IPS-18a (cell line): ENCODE measurements at regions not wholly inside any gene's neighbourhood (a gene's known extent, or its start where the extent isn't known, plus 50 kb on each side); places are given as distances from the start of the nearest gene placed in this dataset.

ENCODE experiments used
- H3K27ac ChIP-seq: one replicate; pipeline ENCODE4 v1.5.1; 2013; ENCODE audit warnings: low read length
- H3K27me3 ChIP-seq: one replicate; pipeline ENCODE4 v1.6.1; 2013; ENCODE audit warnings: mild to moderate bottlenecking, low read length; ENCODE audit not compliant: control insufficient read depth, insufficient read depth
- H3K36me3 ChIP-seq: one replicate; pipeline ENCODE4 v1.6.1; 2013; ENCODE audit warnings: low read depth, low read length; ENCODE audit not compliant: control insufficient read depth
- H3K4me1 ChIP-seq: one replicate; pipeline ENCODE4 v1.6.1; 2013; ENCODE audit warnings: low read depth, low read length; ENCODE audit not compliant: control insufficient read depth
- H3K4me3 ChIP-seq: one replicate; pipeline ENCODE4 v1.5.1; 2013; ENCODE audit warnings: low read length
- H3K9ac ChIP-seq: one replicate; pipeline ENCODE4 v1.6.1; 2013; ENCODE audit warnings: mild to moderate bottlenecking, low read length, moderate library complexity
- H3K9me3 ChIP-seq: one replicate; pipeline ENCODE4 v1.6.1; 2013; ENCODE audit warnings: low read depth, low read length; ENCODE audit not compliant: control insufficient read depth

DNA sequence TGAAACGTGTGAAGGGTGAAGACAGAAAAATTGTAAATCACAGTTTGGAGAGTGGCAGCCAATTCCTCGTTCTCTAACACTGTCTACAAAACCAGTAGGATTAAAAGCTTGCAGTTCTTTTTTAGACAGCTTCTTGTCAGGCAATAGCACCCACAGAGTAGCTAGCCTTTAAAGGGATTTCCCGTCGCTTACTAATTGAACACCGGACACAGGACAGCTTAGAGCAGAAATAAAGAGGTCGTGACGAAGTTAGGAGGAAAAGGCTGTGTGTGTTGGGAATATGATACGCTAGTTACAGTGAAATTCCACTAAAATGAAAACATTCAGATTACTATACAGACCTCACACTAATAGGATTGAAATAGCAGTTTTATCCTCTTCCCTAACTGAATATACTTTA lies 149.1 kb upstream of the FLRT2 start:
- Histone ChIP-seq H3K4me3 (no peak overlapping the region), H3K27ac (no peak overlapping the region), H3K4me1 (no peaks in the 10 kb centered on the region), H3K9me3 (no peaks in the 10 kb centered on the region), H3K36me3 (no peaks in the 10 kb centered on the region), H3K9ac (no peak overlapping the region), H3K27me3 (no peaks in the 10 kb centered on the region)

DNA sequence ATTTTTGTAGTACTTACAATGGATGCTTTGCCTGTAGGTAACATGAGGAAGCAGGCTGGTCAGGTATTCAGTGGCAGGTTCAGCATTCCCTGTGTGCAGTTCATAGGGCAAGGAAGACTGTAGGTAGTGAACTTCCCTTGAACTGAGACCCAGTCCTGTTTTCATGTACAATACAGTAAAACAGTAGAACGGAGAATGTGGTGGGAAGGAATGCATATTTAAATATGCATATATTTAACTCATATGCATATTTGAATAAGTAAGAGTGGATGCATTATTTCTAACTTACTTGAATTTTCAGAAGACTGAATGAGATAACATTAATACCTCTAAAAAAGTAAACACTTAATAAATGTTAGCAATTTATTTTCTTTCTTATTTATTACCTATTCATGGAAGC lies 147.6 kb upstream of the FLRT2 start:
- Histone ChIP-seq H3K9ac (no peak overlapping the region), H3K4me1 (no peaks in the 10 kb centered on the region), H3K4me3 (no peak overlapping the region), H3K36me3 (no peaks in the 10 kb centered on the region), H3K9me3 (no peaks in the 10 kb centered on the region), H3K27me3 (no peaks in the 10 kb centered on the region), H3K27ac (no peak overlapping the region)

DNA sequence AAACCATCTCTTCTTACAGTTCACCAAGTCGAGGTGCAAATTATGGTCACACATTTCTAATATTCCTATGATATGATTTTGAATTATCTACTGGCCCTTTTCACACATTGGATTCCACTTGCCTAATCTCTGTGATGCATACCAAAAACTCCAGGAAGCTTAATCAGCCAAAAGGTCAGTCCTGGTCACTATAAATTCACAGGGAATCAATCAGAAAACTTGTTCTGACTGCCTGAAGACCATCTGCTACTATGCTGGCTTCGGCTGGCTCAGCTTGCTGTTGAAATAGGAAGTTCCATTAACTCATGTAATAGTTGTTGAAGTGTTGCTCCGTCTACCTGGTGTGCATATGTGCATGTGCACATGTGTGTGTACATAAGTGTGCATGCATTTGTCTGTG lies 142.8 kb upstream of the FLRT2 start:
- H3K27me3 ChIP-seq, result no peaks in the 10 kb centered on the region
- no peak overlapping the region for H3K4me3 ChIP-seq
- no peak overlapping the region for H3K27ac ChIP-seq
- no peaks in the 10 kb centered on the region for H3K4me1 ChIP-seq
- H3K9me3 ChIP-seq, result no peaks in the 10 kb centered on the region
- no peaks in the 10 kb centered on the region for H3K36me3 ChIP-seq
- no peak overlapping the region for H3K9ac ChIP-seq

DNA sequence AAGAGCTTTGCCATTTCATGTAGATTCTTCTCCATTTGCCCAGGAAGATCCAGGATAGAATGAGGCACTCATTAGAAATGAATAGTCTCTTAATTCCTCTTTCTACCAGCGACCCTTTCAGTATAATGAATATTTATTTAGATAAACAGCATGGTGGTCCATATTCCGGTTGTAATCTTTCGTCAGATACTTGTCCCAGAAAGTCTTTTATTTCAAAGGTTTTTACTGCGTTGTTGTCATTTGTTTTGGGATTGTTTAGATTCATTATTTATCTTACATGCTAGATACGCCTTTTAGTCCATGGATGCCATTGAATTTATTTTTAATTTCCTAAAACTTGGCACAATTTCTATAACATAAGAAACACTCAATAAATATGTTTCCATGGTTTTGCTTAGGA lies 139.7 kb upstream of the FLRT2 start:
- Histone ChIP-seq H3K9me3 (no peaks in the 10 kb centered on the region), H3K27ac (no peak overlapping the region), H3K9ac (no peak overlapping the region), H3K4me1 (no peaks in the 10 kb centered on the region), H3K36me3 (no peaks in the 10 kb centered on the region), H3K4me3 (no peak overlapping the region), H3K27me3 (no peaks in the 10 kb centered on the region)

DNA sequence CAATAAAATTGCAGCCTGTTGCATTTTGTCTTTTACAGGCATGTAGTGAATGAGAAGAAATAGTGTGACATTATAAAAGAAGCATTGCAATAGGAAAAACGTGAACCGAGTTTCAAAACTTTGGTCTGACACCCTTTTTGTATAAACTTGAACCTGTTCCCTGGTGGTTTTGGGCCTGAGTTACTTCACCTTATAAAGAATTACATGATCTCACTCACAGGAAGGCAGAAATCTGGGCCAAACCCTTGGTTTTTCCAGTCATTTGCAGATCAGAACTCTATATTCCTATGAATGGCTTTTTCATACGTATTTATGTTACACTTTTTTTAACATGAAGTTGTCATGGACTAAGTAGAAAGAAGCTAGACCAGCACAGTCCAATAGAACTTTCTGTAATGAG lies 138.5 kb upstream of the FLRT2 start:
- Histone ChIP-seq H3K27me3 (no peaks in the 10 kb centered on the region), H3K4me3 (no peak overlapping the region), H3K9me3 (no peaks in the 10 kb centered on the region), H3K36me3 (no peaks in the 10 kb centered on the region), H3K9ac (no peak overlapping the region), H3K4me1 (no peaks in the 10 kb centered on the region), H3K27ac (no peak overlapping the region)

DNA sequence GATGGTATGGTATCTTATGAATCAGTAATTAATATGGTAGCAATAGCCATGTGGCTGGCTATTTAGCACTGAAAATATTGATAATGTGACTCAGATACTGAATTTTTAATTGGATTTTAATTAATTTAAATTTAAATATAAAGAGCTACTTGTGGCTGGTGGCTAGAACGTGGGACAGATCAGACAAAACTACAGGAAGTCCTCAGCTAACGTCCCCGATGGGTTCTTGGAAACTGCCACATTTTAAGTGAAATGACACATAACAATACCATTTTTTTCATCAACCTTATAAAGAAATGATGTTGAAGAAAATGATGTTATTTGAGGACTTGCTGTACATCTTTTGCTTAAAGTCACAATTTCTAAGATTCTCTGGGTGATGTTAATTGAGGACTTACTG lies 138.1 kb upstream of the FLRT2 start:
- Histone ChIP-seq H3K36me3 (no peaks in the 10 kb centered on the region), H3K4me1 (no peaks in the 10 kb centered on the region), H3K27me3 (no peaks in the 10 kb centered on the region), H3K9ac (no peak overlapping the region), H3K4me3 (no peak overlapping the region), H3K27ac (no peak overlapping the region), H3K9me3 (no peaks in the 10 kb centered on the region)

DNA sequence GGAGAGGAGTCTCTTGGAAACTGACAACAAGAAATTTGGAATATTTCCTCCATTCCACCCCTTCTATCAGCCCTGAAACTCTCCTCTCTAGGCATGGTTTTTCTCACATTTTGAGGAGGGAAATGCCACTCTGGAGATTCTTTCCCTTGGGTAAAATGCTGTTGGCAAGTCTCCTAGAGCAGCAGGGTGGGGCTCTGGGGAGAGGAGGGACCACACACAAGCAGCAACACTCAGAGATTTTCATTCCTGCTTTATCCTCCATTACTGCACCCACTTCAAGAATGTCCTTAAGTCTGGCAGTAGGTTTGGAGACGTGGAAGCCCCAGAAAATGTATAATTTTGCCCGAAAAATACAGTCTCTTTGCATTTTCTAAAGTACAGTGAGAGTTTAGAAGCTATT lies 130.8 kb upstream of the FLRT2 start:
- Histone ChIP-seq H3K4me3 (no peak overlapping the region), H3K27me3 (no peaks in the 10 kb centered on the region), H3K27ac (no peak overlapping the region), H3K36me3 (no peaks in the 10 kb centered on the region), H3K4me1 (no peaks in the 10 kb centered on the region), H3K9me3 (no peaks in the 10 kb centered on the region), H3K9ac (no peak overlapping the region)

DNA sequence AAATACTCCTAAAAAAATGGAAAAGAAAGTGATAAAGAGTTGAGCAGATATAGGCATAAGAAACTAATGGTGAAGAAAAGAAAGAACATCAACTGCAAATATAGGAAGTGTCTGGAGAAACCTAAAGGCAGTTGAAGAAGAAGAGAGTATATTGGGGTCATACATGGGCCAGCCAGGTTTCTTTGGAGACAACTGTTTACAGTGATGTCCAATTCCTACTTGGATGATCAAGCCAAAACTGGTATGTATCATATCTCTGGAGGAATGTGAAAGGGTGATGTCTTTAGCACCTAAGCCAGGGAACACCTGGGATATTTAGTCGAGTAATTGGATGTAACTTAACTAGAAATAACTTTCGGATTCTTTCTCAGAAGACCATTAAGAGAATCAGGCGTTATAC lies 129.3 kb upstream of the FLRT2 start:
- Histone ChIP-seq H3K27me3 (no peaks in the 10 kb centered on the region), H3K27ac (no peak overlapping the region), H3K9ac (no peak overlapping the region), H3K36me3 (no peaks in the 10 kb centered on the region), H3K9me3 (no peaks in the 10 kb centered on the region), H3K4me3 (no peak overlapping the region), H3K4me1 (no peaks in the 10 kb centered on the region)

DNA sequence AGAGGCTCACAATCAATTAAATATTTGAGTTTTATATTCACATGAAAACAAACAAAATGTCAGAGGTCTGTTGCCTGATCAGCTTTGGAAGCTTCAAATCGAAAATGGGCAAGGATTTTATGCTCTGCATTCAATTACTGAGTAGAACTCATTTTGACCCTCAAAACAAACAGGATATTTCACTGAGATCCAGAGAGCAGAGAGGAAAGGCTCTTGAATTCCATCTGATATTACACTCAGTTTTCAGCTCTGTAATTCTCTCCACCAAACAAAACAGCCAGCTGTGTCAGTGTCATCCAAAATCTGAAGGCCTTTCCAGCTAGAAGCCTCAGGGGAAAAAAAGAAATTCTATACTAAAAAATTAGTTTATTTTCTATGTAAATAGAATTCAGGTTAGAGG lies 128.6 kb upstream of the FLRT2 start:
- Histone ChIP-seq H3K36me3 (no peaks in the 10 kb centered on the region), H3K9ac (no peak overlapping the region), H3K4me1 (no peaks in the 10 kb centered on the region), H3K4me3 (no peak overlapping the region), H3K27ac (no peak overlapping the region), H3K9me3 (no peaks in the 10 kb centered on the region), H3K27me3 (no peaks in the 10 kb centered on the region)

DNA sequence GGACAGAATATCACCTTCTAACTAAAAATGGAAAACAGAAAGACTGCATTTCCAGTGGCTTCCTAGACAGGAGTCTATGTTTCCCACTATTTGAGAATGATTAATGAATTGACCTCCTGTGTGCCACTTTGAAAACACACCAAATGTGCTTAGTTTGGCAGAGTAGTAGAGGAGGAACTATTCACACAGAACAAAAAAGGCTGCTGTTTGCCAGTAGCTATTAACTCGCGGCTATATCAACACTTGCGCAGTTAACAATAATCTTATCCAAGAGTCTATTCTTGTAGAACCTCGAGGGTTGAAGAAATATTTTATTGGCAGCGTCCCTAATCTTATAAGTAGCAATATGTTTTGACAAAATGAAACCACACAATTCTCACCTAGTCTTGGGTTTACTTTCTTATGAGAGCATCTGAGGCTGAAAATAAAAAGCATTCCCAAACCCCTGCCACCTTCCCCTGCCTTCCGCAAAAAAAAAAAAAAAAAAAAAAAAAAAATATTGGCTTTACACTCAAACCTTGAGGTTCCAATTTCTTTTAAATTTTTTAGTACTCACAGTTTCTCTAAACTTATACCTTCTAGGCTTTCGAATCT lies 127.3 kb upstream of the FLRT2 start:
- no peaks in the 10 kb centered on the region for H3K4me1 ChIP-seq
- H3K27me3 ChIP-seq, result no peaks in the 10 kb centered on the region
- no peak overlapping the region for H3K9ac ChIP-seq
- no peak overlapping the region for H3K4me3 ChIP-seq
- no peaks in the 10 kb centered on the region for H3K9me3 ChIP-seq
- H3K27ac ChIP-seq, result no peak overlapping the region
- H3K36me3 ChIP-seq, result no peaks in the 10 kb centered on the region

DNA sequence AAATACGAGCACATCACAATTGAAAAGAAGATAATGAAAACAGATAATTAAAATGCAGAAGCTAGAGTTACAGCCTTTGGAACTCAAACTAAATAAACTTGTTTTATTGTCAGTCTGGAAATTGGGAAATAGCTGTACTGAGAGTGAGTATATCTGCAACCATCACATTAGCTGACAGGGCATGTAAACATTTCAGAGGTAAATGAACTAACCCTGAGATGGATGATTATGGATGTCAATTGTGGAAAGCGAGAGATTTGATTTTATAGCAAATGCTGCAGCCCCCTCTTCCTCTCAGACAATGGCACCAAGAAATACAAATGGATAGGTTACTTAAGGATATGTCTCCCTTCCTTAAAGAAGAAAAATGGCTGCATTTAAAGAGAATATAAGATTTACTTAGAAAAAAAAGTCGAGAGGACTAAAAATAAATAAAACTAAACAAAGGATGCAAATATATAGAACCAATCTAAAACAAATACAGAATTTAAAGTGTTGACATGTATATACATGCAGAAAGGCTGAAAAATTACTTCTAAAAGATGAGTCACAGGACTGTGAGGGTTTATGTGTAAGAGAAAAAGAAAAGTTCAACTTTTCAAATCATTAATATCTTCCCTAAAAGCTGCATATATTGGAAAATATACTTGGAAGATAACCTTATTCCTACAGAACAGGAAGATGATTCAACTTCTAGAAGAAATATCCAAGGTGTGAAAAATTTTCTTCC lies 120.3 kb upstream of the FLRT2 start:
- H3K36me3 ChIP-seq, result no peaks in the 10 kb centered on the region
- no peaks in the 10 kb centered on the region for H3K4me1 ChIP-seq
- H3K27ac ChIP-seq, result no peak overlapping the region
- no peaks in the 10 kb centered on the region for H3K27me3 ChIP-seq
- no peak overlapping the region for H3K4me3 ChIP-seq
- H3K9me3 ChIP-seq, result no peaks in the 10 kb centered on the region
- H3K9ac ChIP-seq, result no peak overlapping the region

DNA sequence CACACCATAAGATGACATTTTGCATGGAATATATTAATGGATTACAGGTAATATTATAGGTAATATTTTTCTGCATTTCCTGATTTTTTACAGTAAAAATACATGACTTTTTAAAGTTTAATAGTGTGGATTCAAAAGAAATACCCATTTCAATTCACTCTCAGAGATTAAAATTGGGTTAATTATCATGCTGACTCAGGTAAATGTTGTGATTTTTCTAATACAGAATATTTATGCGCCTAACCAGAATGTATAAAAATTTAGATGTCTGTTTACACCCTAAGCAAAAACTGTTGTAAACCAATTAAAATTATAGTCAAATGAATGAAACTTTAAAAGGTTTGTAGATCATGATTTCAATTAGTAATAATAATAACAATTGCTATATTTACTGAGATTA lies 117.2 kb upstream of the FLRT2 start:
- H3K27ac ChIP-seq, result no peak overlapping the region
- H3K9ac ChIP-seq, result no peak overlapping the region
- no peaks in the 10 kb centered on the region for H3K4me1 ChIP-seq
- no peaks in the 10 kb centered on the region for H3K36me3 ChIP-seq
- no peaks in the 10 kb centered on the region for H3K27me3 ChIP-seq
- H3K9me3 ChIP-seq, result no peaks in the 10 kb centered on the region
- H3K4me3 ChIP-seq, result no peak overlapping the region
